ENCODE measurements at regions not wholly inside any gene's neighbourhood (a gene's known extent, or its start where the extent isn't known, plus 50 kb on each side); places are given as distances from the start of the nearest gene placed in this dataset.

DNA sequence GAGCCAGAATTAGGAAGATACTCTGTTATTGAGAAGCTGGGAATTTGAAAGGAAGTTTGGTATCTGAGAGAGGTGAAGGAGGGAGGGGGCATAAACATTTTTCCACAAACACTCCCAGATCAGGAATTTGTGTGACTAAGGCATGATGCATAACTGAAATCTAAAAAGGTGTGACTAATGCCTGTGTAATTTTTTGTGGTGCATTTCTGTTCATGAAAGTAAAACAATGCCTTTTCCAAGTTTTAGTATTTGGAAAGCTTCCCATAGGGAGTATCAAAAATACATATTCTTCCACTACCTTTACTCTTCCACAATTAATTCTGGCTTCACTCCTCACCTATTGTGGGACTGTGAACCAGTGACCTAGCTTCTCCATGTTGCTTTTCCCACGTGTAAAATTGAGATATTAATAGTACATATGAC, 56.4 kb upstream of the CAV2 start:
- Histone ChIP-seq H3K79me2 (ENCODE audit: control insufficient read depth, insufficient read depth, low read length) (no peaks in the 10 kb centered on the region), H3K9ac (ENCODE audit: control insufficient read depth, extremely low read depth, insufficient read depth, low read length) (peak overlapping the region; percentile 18), H4K20me1 (ENCODE audit: control insufficient read depth, extremely low read depth, insufficient read depth, low read length) (no peaks in the 10 kb centered on the region), H3K9me3 (ENCODE audit: control insufficient read depth, low read depth, low read length) (no peaks in the 10 kb centered on the region), H2AFZ (ENCODE audit: control insufficient read depth, low read length) (no peak overlapping the region), H3K4me3 (ENCODE audit: control insufficient read depth in 2 of 3, extremely low read depth in 1 of 3, insufficient read depth in 2 of 3, low read depth in 1 of 3, low read length in 3 of 3) (no peak overlapping the region), H3K4me1 (ENCODE audit: control insufficient read depth, extremely low read depth, insufficient read depth, low read length) (peaks cover 43% of the 10 kb centered on the region), H3K4me2 (ENCODE audit: control insufficient read depth, extremely low read depth, insufficient read depth, low read depth, low read length) (peak overlapping the region; percentile 61), H3K27me3 (ENCODE audit: control insufficient read depth, extremely low read depth, insufficient read depth, low read length) (no peaks in the 10 kb centered on the region), H3K27ac (ENCODE audit: control insufficient read depth, insufficient read depth, low read length) (peak overlapping the region; percentile 75), H3K36me3 (ENCODE audit: control insufficient read depth in 2 of 2, extremely low read depth in 1 of 2, insufficient read depth in 2 of 2, low read length in 2 of 2) (no peaks in the 10 kb centered on the region), H3K9me1 (ENCODE audit: control insufficient read depth, extremely low read depth, insufficient read depth, low read length) (no peaks in the 10 kb centered on the region)
- dilution Hi-C loops (cut with MboI; ENCODE audit: extremely low pct_ligation_motif_present, low sequenced_read_pairs): no loop called here
- FAIRE-seq: peak; percentile 96
- DNase-seq (ENCODE audit: low read depth, low spot score): peak; percentile 66
- TF ChIP-seq CTCF (optimal IDR thresholded peaks at IDR 0.05 in 1 of 3, IDR thresholded peaks at IDR 0.05 in 1 of 3, conservative IDR thresholded peaks at IDR 0.05 in 1 of 3; ENCODE audit: extremely low read depth in 1 of 3, insufficient read depth in 2 of 3, low read length in 3 of 3) (no peak), EZH2 (IDR thresholded peaks at IDR 0.05; ENCODE audit: low read length) (no peak)

GRCh38 chr7:116443646-116444045, 55.9 kb upstream of the CAV2 start:
- Histone ChIP-seq H3K27me3 (ENCODE audit: control insufficient read depth, extremely low read depth, insufficient read depth, low read length) (no peaks in the 10 kb centered on the region), H3K27ac (ENCODE audit: control insufficient read depth, insufficient read depth, low read length) (peak overlapping the region; percentile 75), H4K20me1 (ENCODE audit: control insufficient read depth, extremely low read depth, insufficient read depth, low read length) (no peaks in the 10 kb centered on the region), H3K4me3 (ENCODE audit: control insufficient read depth in 2 of 3, extremely low read depth in 1 of 3, insufficient read depth in 2 of 3, low read depth in 1 of 3, low read length in 3 of 3) (no peak overlapping the region), H2AFZ (ENCODE audit: control insufficient read depth, low read length) (peak overlapping the region; percentile 28), H3K9me3 (ENCODE audit: control insufficient read depth, low read depth, low read length) (no peaks in the 10 kb centered on the region), H3K4me2 (ENCODE audit: control insufficient read depth, extremely low read depth, insufficient read depth, low read depth, low read length) (peak overlapping the region; percentile 61), H3K4me1 (ENCODE audit: control insufficient read depth, extremely low read depth, insufficient read depth, low read length) (peaks cover 43% of the 10 kb centered on the region), H3K36me3 (ENCODE audit: control insufficient read depth in 2 of 2, extremely low read depth in 1 of 2, insufficient read depth in 2 of 2, low read length in 2 of 2) (no peaks in the 10 kb centered on the region), H3K9me1 (ENCODE audit: control insufficient read depth, extremely low read depth, insufficient read depth, low read length) (no peaks in the 10 kb centered on the region), H3K9ac (ENCODE audit: control insufficient read depth, extremely low read depth, insufficient read depth, low read length) (peak overlapping the region; percentile 18), H3K79me2 (ENCODE audit: control insufficient read depth, insufficient read depth, low read length) (no peaks in the 10 kb centered on the region)
- FAIRE-seq: peak; percentile 65
- no peak for TF ChIP-seq EZH2 (IDR thresholded peaks at IDR 0.05; ENCODE audit: low read length)
- no peak for TF ChIP-seq CTCF (optimal IDR thresholded peaks at IDR 0.05 in 1 of 3, IDR thresholded peaks at IDR 0.05 in 1 of 3, conservative IDR thresholded peaks at IDR 0.05 in 1 of 3; ENCODE audit: extremely low read depth in 1 of 3, insufficient read depth in 2 of 3, low read length in 3 of 3)
- dilution Hi-C loops (cut with MboI; ENCODE audit: extremely low pct_ligation_motif_present, low sequenced_read_pairs): no loop called here
- no peak for DNase-seq (ENCODE audit: low read depth, low spot score)
